ENCODE measurements at regions not wholly inside any gene's neighbourhood (a gene's known extent, or its start where the extent isn't known, plus 50 kb on each side); places are given as distances from the start of the nearest gene placed in this dataset.

DNA sequence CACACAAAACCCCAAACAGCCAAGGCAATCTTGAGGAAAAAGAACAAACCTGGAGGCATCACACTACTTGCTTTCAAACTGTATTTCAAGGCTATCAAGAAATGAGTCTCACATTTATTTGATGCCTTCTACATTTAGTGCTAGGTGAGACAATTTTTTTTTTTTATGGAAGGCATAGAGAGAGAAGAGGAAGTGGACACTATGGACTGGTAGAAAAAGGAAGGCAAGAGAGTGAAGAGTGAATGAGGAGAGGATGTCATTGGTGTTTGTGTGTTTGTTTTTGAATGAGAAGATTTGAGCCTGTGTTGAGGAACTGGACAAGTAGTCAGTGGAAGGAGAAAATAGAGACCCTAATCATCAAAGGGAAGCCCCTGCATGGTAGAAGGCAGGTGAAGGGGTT, 182.0 kb upstream of the JAG1 start:
- intact Hi-C loops (cut with DNase I, micrococcal nuclease): no loop called here
- no peak overlapping the region for H3K27ac ChIP-seq (ENCODE audit: low read depth in 1 of 2, low read length in 2 of 2)
- no peaks in the 10 kb centered on the region for H3K4me1 ChIP-seq (ENCODE audit: insufficient read depth, low read length)
- no peaks in the 10 kb centered on the region for H3K27me3 ChIP-seq (ENCODE audit: control insufficient read depth in 1 of 2, insufficient read depth in 2 of 2, low read length in 2 of 2)
- POLR2A ChIA-PET: no interaction called here
- Mint-ChIP-seq H3K27me3 (no peaks in the 10 kb centered on the region), H3K9me3 (peaks cover 2% of the 10 kb centered on the region), H3K27ac (no peak overlapping the region), H3K36me3 (ENCODE audit: low read depth) (no peaks in the 10 kb centered on the region), H3K4me3 (no peak overlapping the region), H3K4me1 (ENCODE audit: low read depth) (no peaks in the 10 kb centered on the region)
- DNase-seq: no peak
- TF ChIP-seq, protein P1, sequence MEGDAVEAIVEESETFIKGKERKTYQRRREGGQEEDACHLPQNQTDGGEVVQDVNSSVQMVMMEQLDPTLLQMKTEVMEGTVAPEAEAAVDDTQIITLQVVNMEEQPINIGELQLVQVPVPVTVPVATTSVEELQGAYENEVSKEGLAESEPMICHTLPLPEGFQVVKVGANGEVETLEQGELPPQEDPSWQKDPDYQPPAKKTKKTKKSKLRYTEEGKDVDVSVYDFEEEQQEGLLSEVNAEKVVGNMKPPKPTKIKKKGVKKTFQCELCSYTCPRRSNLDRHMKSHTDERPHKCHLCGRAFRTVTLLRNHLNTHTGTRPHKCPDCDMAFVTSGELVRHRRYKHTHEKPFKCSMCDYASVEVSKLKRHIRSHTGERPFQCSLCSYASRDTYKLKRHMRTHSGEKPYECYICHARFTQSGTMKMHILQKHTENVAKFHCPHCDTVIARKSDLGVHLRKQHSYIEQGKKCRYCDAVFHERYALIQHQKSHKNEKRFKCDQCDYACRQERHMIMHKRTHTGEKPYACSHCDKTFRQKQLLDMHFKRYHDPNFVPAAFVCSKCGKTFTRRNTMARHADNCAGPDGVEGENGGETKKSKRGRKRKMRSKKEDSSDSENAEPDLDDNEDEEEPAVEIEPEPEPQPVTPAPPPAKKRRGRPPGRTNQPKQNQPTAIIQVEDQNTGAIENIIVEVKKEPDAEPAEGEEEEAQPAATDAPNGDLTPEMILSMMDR (IDR thresholded peaks at IDR 0.05): no peak
- no peaks in the 10 kb centered on the region for H3K9me3 ChIP-seq (ENCODE audit: control insufficient read depth in 1 of 2, insufficient read depth in 1 of 2, low read length in 2 of 2)
- ATAC-seq (ENCODE audit: poor library complexity): no peak
- no peak overlapping the region for H3K4me3 ChIP-seq (ENCODE audit: low read length)
- H3K36me3 ChIP-seq (ENCODE audit: insufficient read depth, low read length): no peaks in the 10 kb centered on the region
- CTCF ChIA-PET: no interaction called here

DNA sequence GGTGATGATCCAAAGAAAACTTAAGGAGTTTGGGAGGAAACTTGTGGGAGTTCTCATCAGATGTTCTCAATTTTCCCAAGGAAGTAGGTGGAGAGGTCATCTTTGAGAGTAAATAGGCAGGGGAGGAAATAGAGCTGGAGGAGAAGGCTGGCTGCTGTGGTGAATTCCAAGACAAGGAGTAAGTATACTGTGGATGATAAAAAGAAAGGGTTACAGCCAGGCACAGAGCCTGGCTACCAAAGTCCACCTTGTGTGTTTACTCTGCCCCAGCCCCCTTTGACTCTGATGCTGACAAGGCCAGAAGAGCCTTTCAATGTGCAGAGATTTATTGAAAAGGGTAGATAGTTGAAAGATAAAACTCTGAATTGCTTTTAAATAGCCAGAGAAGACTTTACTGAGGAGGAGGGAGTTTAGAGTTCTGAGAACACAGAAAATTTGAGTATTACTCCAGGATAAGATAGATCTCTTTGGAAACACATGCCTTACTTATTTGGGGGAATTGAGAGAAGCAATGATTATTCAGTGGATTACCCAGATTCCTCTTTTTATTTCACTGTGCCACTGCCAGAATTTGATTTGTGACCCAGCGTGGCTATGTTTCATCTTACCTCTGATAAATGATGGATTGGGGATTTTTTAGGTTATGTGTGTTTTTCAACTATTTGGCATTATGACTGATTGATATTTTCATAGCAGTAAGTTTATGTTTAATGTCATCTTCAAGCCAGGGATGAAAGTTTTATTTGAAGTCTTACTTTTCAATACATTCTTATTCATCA, 182.6 kb upstream of the JAG1 start:
- ChIA-PET POLR2A (no interaction called here), CTCF (no interaction called here)
- H3K9me3 ChIP-seq (ENCODE audit: control insufficient read depth in 1 of 2, insufficient read depth in 1 of 2, low read length in 2 of 2): no peaks in the 10 kb centered on the region
- Mint-ChIP-seq H3K4me3 (no peak overlapping the region), H3K36me3 (ENCODE audit: low read depth) (no peaks in the 10 kb centered on the region), H3K27me3 (no peaks in the 10 kb centered on the region), H3K9me3 (peaks cover 2% of the 10 kb centered on the region), H3K4me1 (ENCODE audit: low read depth) (no peaks in the 10 kb centered on the region), H3K27ac (no peak overlapping the region)
- TF ChIP-seq, protein P1 (IDR thresholded peaks at IDR 0.05): no peak
- ATAC-seq (ENCODE audit: poor library complexity): no peak
- no peaks in the 10 kb centered on the region for H3K4me1 ChIP-seq (ENCODE audit: insufficient read depth, low read length)
- H3K27me3 ChIP-seq (ENCODE audit: control insufficient read depth in 1 of 2, insufficient read depth in 2 of 2, low read length in 2 of 2): no peaks in the 10 kb centered on the region
- H3K4me3 ChIP-seq (ENCODE audit: low read length): no peak overlapping the region
- H3K36me3 ChIP-seq (ENCODE audit: insufficient read depth, low read length): no peaks in the 10 kb centered on the region
- DNase-seq: no peak
- intact Hi-C loops (cut with DNase I, micrococcal nuclease): no loop called here
- no peak overlapping the region for H3K27ac ChIP-seq (ENCODE audit: low read depth in 1 of 2, low read length in 2 of 2)

DNA sequence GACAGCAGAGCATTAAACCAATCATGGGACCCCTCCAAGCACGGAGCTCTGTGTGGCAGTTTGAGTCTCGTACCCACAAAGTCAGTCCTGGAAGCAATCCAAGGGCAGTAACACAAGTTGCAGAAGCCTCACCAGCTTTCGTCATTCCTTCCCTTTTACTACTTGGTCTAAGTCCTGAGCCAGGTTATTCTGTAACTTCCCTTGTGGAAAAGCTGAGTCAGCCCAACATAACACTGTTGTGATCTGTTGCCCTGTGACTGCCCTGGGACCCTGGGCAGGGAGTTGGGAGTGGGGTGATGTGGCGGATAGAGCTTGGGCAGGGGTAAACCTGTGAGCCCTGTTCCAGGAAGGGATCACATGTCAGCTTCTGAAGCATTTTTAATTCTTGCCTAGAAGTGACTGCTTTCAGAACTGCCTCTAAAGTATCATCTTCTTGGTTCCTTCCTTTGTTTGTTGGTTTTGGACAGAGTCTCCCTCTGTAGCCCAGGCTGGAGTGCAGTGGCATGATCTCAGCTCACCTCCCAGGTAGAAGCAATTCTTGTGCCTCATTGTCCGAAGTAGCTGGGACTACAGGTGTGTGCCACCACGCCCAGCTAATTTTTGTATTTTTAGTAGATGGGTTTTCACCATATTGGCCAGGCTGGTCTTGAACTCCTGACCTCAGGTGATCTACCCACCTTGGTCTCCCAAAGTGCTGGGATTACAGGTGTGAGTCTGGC, 183.7 kb upstream of the JAG1 start:
- intact Hi-C loops (cut with DNase I, micrococcal nuclease): no loop called here
- H3K4me1 Mint-ChIP-seq (ENCODE audit: low read depth): no peaks in the 10 kb centered on the region
- no peaks in the 10 kb centered on the region for H3K36me3 Mint-ChIP-seq (ENCODE audit: low read depth)
- H3K27ac ChIP-seq (ENCODE audit: low read depth in 1 of 2, low read length in 2 of 2): no peak overlapping the region
- ATAC-seq (ENCODE audit: poor library complexity) (no peak), DNase-seq (peak in 2 of 14 experiments; percentile 7 to 9)
- no peaks in the 10 kb centered on the region for H3K36me3 ChIP-seq (ENCODE audit: insufficient read depth, low read length)
- H3K9me3 Mint-ChIP-seq: peaks cover 2% of the 10 kb centered on the region
- POLR2A ChIA-PET: no interaction called here
- no peaks in the 10 kb centered on the region for H3K9me3 ChIP-seq (ENCODE audit: control insufficient read depth in 1 of 2, insufficient read depth in 1 of 2, low read length in 2 of 2)
- H3K27me3 ChIP-seq (ENCODE audit: control insufficient read depth in 1 of 2, insufficient read depth in 2 of 2, low read length in 2 of 2): no peaks in the 10 kb centered on the region
- H3K4me3 Mint-ChIP-seq: no peak overlapping the region
- H3K4me1 ChIP-seq (ENCODE audit: insufficient read depth, low read length): no peaks in the 10 kb centered on the region
- H3K27ac Mint-ChIP-seq: no peak overlapping the region
- TF ChIP-seq, protein P1 (IDR thresholded peaks at IDR 0.05): no peak
- H3K27me3 Mint-ChIP-seq: no peaks in the 10 kb centered on the region
- no peak overlapping the region for H3K4me3 ChIP-seq (ENCODE audit: low read length)
- CTCF ChIA-PET: no interaction called here

All from CD4-positive, alpha-beta T cell (primary cell).